ENCODE measurements at regions not wholly inside any gene's neighbourhood (a gene's known extent, or its start where the extent isn't known, plus 50 kb on each side); places are given as distances from the start of the nearest gene placed in this dataset.
"Not testable (repeated sequence)": the region's sequence is repeated elsewhere in the genome, so short reads cannot be mapped to it uniquely, and the experiment has no call there.

DNA sequence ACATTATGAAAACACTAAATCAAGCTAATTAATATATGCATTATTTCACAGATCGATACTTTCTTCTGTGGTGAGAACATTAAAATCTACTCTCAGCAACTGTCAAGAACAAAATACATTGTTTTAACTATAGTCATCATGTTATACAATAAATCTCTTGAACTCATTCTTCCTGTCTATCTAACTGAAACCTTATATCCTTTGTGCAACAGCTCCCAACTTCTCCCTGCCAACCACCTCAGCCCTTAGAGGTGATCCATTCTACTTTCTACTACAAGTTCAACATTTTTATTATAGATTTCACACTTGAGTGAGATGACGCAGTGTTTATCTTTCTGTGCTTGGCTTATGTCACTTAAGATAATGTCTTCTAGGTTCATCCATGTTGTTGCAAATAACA is 535.2 kb upstream of the CRIM1 start:
- H3K36me3 ChIP-seq (ENCODE audit: control insufficient read depth, low read length): no peaks in the 10 kb centered on the region
- no peaks in the 10 kb centered on the region for H3K4me1 ChIP-seq (ENCODE audit: control insufficient read depth, low read length)
- H3K4me3 ChIP-seq (ENCODE audit: low read length): no peak overlapping the region
- H3K79me2 ChIP-seq (ENCODE audit: control insufficient read depth, low read length): no peaks in the 10 kb centered on the region
- no peaks in the 10 kb centered on the region for H3K27me3 ChIP-seq (ENCODE audit: control insufficient read depth, low read length)
- no peak for TF ChIP-seq CTCF (IDR thresholded peaks at IDR 0.05; ENCODE audit: low read depth, low read length, poor library complexity, severe bottlenecking)
- no peak for TF ChIP-seq EZH2phosphoT487 (IDR thresholded peaks at IDR 0.05; ENCODE audit: borderline replicate concordance, low read length)
- no peak overlapping the region for H3K27ac ChIP-seq (ENCODE audit: low read depth, low read length)
- H3K9me2 ChIP-seq (replicated peaks; ENCODE audit: control insufficient read depth, low read length): no peaks in the 10 kb centered on the region
- H3F3A ChIP-seq (ENCODE audit: control insufficient read depth, insufficient read depth): no peaks in the 10 kb centered on the region
- H3K9me3 ChIP-seq (ENCODE audit: control insufficient read depth, insufficient read depth, low read length): no peaks in the 10 kb centered on the region
- H3K4me2 ChIP-seq (ENCODE audit: low read length): no peak overlapping the region
- no peaks in the 10 kb centered on the region for H4K20me1 ChIP-seq (ENCODE audit: control insufficient read depth, insufficient read depth, low read depth, low read length)

DNA sequence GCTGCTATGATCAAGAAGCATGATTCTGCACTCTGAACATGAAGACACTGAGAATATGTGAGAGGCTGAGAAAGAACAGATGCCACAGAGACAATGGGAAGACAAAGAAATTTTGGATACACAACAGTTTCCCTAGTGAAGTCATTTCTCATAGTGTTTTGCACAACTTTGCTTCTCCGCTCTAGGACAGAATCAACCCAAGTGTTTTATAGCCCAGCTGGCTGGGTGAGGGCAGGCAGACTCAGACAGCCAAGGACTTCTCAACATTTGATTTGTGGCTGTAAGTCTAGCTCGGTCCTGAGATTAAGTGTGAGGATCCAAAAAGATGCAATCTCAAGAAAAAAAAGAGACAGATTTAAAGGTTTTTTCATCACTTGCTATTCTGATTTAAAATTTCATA is 536.5 kb upstream of the CRIM1 start:
- no peaks in the 10 kb centered on the region for H3K36me3 ChIP-seq (ENCODE audit: control insufficient read depth, low read length)
- no peak for TF ChIP-seq CTCF (IDR thresholded peaks at IDR 0.05; ENCODE audit: low read depth, low read length, poor library complexity, severe bottlenecking)

DNA sequence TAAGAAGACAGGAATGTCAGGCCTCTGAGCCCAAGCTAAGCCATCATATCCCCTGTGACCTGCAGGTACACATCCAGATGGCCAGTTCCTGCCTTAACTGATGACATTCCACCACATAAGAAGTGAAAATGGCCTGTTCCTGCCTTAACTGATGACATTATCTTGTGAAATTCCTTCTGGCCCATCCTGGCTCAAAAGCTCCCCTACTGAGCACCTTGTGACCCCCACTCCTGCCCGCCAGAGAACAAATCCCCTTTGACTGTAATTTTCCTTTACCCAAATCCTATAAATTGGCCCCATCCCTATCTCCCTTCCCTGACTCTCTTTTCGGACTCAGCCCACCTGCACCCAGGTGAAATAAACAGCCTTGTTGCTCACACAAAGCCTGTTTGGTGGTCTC is 537.2 kb upstream of the CRIM1 start:
- H3K9me3 ChIP-seq (ENCODE audit: control insufficient read depth, insufficient read depth, low read length); H3K27me3 ChIP-seq (ENCODE audit: control insufficient read depth, low read length); H3K27ac ChIP-seq (ENCODE audit: low read depth, low read length); H3K36me3 ChIP-seq (ENCODE audit: control insufficient read depth, low read length); H3K4me1 ChIP-seq (ENCODE audit: control insufficient read depth, low read length); H3K9me2 ChIP-seq (replicated peaks; ENCODE audit: control insufficient read depth, low read length); H3K4me2 ChIP-seq (ENCODE audit: low read length); H3K4me3 ChIP-seq (ENCODE audit: low read length); H4K20me1 ChIP-seq (ENCODE audit: control insufficient read depth, insufficient read depth, low read depth, low read length); H3K79me2 ChIP-seq (ENCODE audit: control insufficient read depth, low read length); H3F3A ChIP-seq (ENCODE audit: control insufficient read depth, insufficient read depth): not testable (repeated sequence)

More for the DNA sequence above, 536.5 kb upstream of the CRIM1 start:
- no peak overlapping the region for H3K4me2 ChIP-seq (ENCODE audit: low read length)
- no peak overlapping the region for H3K27ac ChIP-seq (ENCODE audit: low read depth, low read length)
- no peaks in the 10 kb centered on the region for H3K9me3 ChIP-seq (ENCODE audit: control insufficient read depth, insufficient read depth, low read length)
- no peaks in the 10 kb centered on the region for H3K27me3 ChIP-seq (ENCODE audit: control insufficient read depth, low read length)
- no peaks in the 10 kb centered on the region for H3F3A ChIP-seq (ENCODE audit: control insufficient read depth, insufficient read depth)
- no peak overlapping the region for H3K4me3 ChIP-seq (ENCODE audit: low read length)
- no peaks in the 10 kb centered on the region for H3K79me2 ChIP-seq (ENCODE audit: control insufficient read depth, low read length)
- H4K20me1 ChIP-seq (ENCODE audit: control insufficient read depth, insufficient read depth, low read depth, low read length): no peaks in the 10 kb centered on the region
- no peaks in the 10 kb centered on the region for H3K9me2 ChIP-seq (replicated peaks; ENCODE audit: control insufficient read depth, low read length)
- no peaks in the 10 kb centered on the region for H3K4me1 ChIP-seq (ENCODE audit: control insufficient read depth, low read length)

DNA sequence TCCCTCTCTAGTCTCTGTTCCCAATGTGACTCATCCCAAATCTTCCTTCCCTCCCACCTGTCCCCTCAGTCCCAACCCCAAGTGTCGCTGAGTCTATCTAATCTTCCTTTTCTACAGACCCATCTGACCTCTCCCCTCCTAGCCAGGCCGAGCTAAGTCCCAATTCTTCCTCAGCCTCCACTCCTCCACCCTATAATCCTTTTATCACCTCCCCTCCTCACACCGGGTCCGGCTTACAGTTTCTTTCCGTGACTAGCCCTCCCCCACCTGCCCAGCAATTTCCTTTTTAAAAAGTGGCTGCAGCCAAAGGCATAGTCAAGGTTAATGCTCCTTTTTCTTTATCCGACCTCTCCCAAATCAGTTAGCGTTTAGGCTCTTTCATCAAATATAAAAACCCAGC is 541.0 kb upstream of the CRIM1 start:
- H3K4me1 ChIP-seq (ENCODE audit: control insufficient read depth, low read length); H3K9me3 ChIP-seq (ENCODE audit: control insufficient read depth, insufficient read depth, low read length); H3F3A ChIP-seq (ENCODE audit: control insufficient read depth, insufficient read depth); H3K27ac ChIP-seq (ENCODE audit: low read depth, low read length); H3K4me3 ChIP-seq (ENCODE audit: low read length); H3K9me2 ChIP-seq (replicated peaks; ENCODE audit: control insufficient read depth, low read length); H4K20me1 ChIP-seq (ENCODE audit: control insufficient read depth, insufficient read depth, low read depth, low read length); H3K4me2 ChIP-seq (ENCODE audit: low read length); H3K79me2 ChIP-seq (ENCODE audit: control insufficient read depth, low read length); H3K36me3 ChIP-seq (ENCODE audit: control insufficient read depth, low read length); H3K27me3 ChIP-seq (ENCODE audit: control insufficient read depth, low read length): not testable (repeated sequence)
